ENCODE measurements at regions not wholly inside any gene's neighbourhood (a gene's known extent, or its start where the extent isn't known, plus 50 kb on each side); places are given as distances from the start of the nearest gene placed in this dataset.

DNA sequence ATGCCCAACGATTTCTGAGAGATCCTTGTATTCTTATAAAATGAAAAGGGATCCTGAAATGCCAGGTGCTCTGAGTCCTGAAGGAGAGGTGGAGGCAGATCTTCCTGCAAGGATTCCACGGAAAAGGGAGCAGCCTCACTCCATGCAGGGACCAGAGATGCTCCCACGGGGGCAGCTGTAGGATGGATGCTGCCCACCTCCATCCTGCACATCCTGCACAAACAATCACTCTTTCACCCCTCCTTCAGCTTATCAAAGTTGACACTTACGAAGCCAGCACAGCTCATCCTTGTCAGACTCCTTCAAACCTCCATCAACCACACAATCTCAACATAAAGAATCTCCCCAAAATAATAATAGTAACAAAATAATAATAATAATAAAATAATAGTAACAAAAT, 119.1 kb downstream of the GGTLC2 start:
- TF ChIP-seq POLR2AphosphoS5 (IDR thresholded peaks at IDR 0.05; ENCODE audit: low read depth, low read length) = no peak
- TF ChIP-seq POLR2A (IDR thresholded peaks at IDR 0.05; ENCODE audit: low read depth, low read length) = no peak

Data from GM12892 (cell line).